Mesendoderm (in vitro differentiated cells): ENCODE measurements at regions not wholly inside any gene's neighbourhood (a gene's known extent, or its start where the extent isn't known, plus 50 kb on each side); places are given as distances from the start of the nearest gene placed in this dataset.

Experiments used
- DNase-seq: peaks from one replicate; pipeline ENCODE4 v3.0.0; 2013
- H2AK5ac ChIP-seq: 2 replicates; pipeline ENCODE4 v1.6.1; 2013; ENCODE audit warnings: low read length, inconsistent platforms
- H2BK120ac ChIP-seq: 2 replicates; pipeline ENCODE4 v1.6.1; 2013; ENCODE audit warnings: low read depth, mild to moderate bottlenecking, low read length, moderate library complexity, mixed read lengths
- H2BK15ac ChIP-seq: replicated peaks from 2 replicates; pipeline ENCODE4 v1.6.1; 2013; ENCODE audit warnings: low read depth, mild to moderate bottlenecking, moderate library complexity
- H2BK5ac ChIP-seq: 2 replicates; pipeline ENCODE4 v1.6.1; 2013; ENCODE audit warnings: low read length, inconsistent platforms
- H3K18ac ChIP-seq: 2 replicates; pipeline ENCODE4 v1.6.1; 2013; ENCODE audit warnings: mild to moderate bottlenecking, low read length, mixed read lengths
- H3K23ac ChIP-seq: one replicate; pipeline ENCODE4 v1.6.1; 2013; ENCODE audit warnings: low read length
- H3K27ac ChIP-seq: 2 replicates; pipeline ENCODE4 v1.5.1; 2013; ENCODE audit warnings: low read depth, mild to moderate bottlenecking, inconsistent platforms, low read length, moderate library complexity
- H3K27me3 ChIP-seq: 2 replicates; pipeline ENCODE4 v1.6.1; 2013; ENCODE audit warnings: low read length, control low read depth, mild to moderate bottlenecking, inconsistent platforms; ENCODE audit not compliant: insufficient read depth, poor library complexity
- H3K36me3 ChIP-seq: 2 replicates; pipeline ENCODE4 v1.6.1; 2013; ENCODE audit warnings: low read length, inconsistent platforms; ENCODE audit not compliant: control insufficient read depth, insufficient read depth
- H3K4ac ChIP-seq: one replicate; pipeline ENCODE4 v1.6.1; 2013; ENCODE audit warnings: low read depth, mild to moderate bottlenecking, low read length, moderate library complexity
- H3K4me1 ChIP-seq: 2 replicates; pipeline ENCODE4 v1.6.1; 2013; ENCODE audit warnings: low read depth, low read length, inconsistent platforms; ENCODE audit not compliant: control insufficient read depth
- H3K4me2 ChIP-seq: 2 replicates; pipeline ENCODE4 v1.6.1; 2013; ENCODE audit warnings: low read length
- H3K4me3 ChIP-seq: 2 replicates; pipeline ENCODE4 v1.5.1; 2013; ENCODE audit warnings: mild to moderate bottlenecking, low read length
- H3K56ac ChIP-seq: one replicate; pipeline ENCODE4 v1.6.1; 2013; ENCODE audit warnings: low read length
- H3K79me1 ChIP-seq: 2 replicates; pipeline ENCODE4 v1.6.1; 2013; ENCODE audit warnings: low read length, inconsistent platforms
- H3K79me2 ChIP-seq: 2 replicates; pipeline ENCODE4 v1.6.1; 2013; ENCODE audit warnings: mild to moderate bottlenecking, low read length; ENCODE audit not compliant: control insufficient read depth, insufficient read depth
- H3K9ac ChIP-seq: 2 replicates; pipeline ENCODE4 v1.6.1; 2013; ENCODE audit warnings: low read length, inconsistent platforms
- H4K5ac ChIP-seq: one replicate; pipeline ENCODE4 v1.6.1; 2013; ENCODE audit warnings: low read length
- H4K8ac ChIP-seq: one replicate; pipeline ENCODE4 v1.6.1; 2013; ENCODE audit warnings: low read depth, mild to moderate bottlenecking, control low read depth, low read length, moderate library complexity
- WGBS: extraction: QIAGEN DNeasy Blood & Tissue Kit; methylation state at CpG from one replicate; pipeline ENCODE4 v1.1.7; 2013; ENCODE audit warnings: low lambda C conversion rate, missing lambda C conversion rate; ENCODE audit not compliant: insufficient coverage; ENCODE audit errors: extremely low coverage; 5-methylcytosine and 5-hydroxymethylcytosine counted together

DNA sequence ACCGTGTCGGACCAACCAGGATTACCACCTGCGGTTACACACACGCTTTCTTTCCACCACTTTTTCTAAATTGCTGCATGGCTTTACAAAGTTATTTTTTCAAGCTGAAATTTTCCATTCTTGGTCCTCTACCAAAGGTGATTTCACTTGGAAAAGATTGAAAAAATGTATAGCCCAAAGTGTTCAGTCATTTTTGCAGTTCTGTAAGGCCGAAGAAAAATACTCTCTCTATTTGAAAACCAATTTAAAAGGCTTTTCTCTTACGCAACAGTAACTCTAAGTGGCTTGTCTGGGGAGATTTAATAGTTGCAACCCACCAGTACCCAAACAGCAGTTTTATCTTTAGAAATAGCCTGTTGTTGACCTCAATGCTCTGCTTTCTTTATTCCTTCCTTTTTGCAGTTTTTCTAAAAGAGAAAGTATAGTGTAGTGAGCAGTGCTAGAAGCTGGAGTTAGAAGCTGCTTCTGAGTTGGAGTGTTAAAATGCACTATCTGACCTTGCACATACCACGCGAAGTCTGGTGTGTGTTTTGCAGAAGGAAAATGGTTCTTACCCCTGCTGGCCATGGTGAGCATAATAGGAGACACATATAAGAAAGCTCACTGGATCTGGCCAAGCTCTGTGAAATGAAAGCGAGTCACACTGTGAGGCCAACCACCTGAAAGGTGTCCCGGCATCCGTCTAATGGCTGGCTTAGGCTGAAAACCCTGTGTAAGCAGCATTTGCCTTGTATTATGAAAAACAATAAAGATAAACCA lies 201.0 kb upstream of the ADRA1D start:
- no peak overlapping the region for H4K5ac ChIP-seq
- H3K79me1 ChIP-seq, result no peaks in the 10 kb centered on the region
- H3K4me1 ChIP-seq, result peaks cover 1% of the 10 kb centered on the region
- H3K79me2 ChIP-seq, result no peaks in the 10 kb centered on the region
- no CpG with 5 or more reads among the region's 11 CpGs for WGBS
- H3K56ac ChIP-seq, result no peak overlapping the region
- H2BK5ac ChIP-seq, result no peak overlapping the region
- no peak overlapping the region for H2BK120ac ChIP-seq
- no peak overlapping the region for H3K27ac ChIP-seq
- H4K8ac ChIP-seq, result no peak overlapping the region
- no peak overlapping the region for H3K23ac ChIP-seq
- peak; percentile 15 for DNase-seq
- H3K4ac ChIP-seq, result no peak overlapping the region
- no peak overlapping the region for H2AK5ac ChIP-seq
- no peaks in the 10 kb centered on the region for H3K27me3 ChIP-seq
- no peak overlapping the region for H3K9ac ChIP-seq
- no peak overlapping the region for H3K4me2 ChIP-seq
- H3K18ac ChIP-seq, result no peak overlapping the region
- no peaks in the 10 kb centered on the region for H3K36me3 ChIP-seq
- no peak overlapping the region for H3K4me3 ChIP-seq
- H2BK15ac ChIP-seq, result no peak overlapping the region

- DNase-seq, result no peak
- H3K18ac ChIP-seq, result no peak overlapping the region
- no CpG with 5 or more reads among the region's 4 CpGs for WGBS
- no peaks in the 10 kb centered on the region for H3K79me2 ChIP-seq
- H3K79me1 ChIP-seq, result no peaks in the 10 kb centered on the region
- no peak overlapping the region for H3K27ac ChIP-seq
- H4K8ac ChIP-seq, result no peak overlapping the region
- H2BK15ac ChIP-seq, result no peak overlapping the region
- H3K27me3 ChIP-seq, result no peaks in the 10 kb centered on the region
- no peak overlapping the region for H3K56ac ChIP-seq
- no peak overlapping the region for H3K4me3 ChIP-seq
- no peak overlapping the region for H4K5ac ChIP-seq
- no peaks in the 10 kb centered on the region for H3K36me3 ChIP-seq
- H2AK5ac ChIP-seq, result no peak overlapping the region
- H3K4ac ChIP-seq, result no peak overlapping the region
- no peak overlapping the region for H3K4me2 ChIP-seq
- H3K9ac ChIP-seq, result no peak overlapping the region
- H2BK120ac ChIP-seq, result no peak overlapping the region
- H2BK5ac ChIP-seq, result no peak overlapping the region
- H3K23ac ChIP-seq, result no peak overlapping the region
- H3K4me1 ChIP-seq, result no peaks in the 10 kb centered on the region
These were observed 196.7 kb upstream of the ADRA1D start for GRCh38 chr20:4445784-4446183.

GRCh38 chr20:4445331-4445730 lies 196.2 kb upstream of the ADRA1D start:
- Histone ChIP-seq H3K4me1 (no peaks in the 10 kb centered on the region), H3K27ac (no peak overlapping the region)
- DNase-seq, result no peak

GRCh38 chr20:4444404-4444803 lies 195.3 kb upstream of the ADRA1D start:
- Histone ChIP-seq H3K36me3 (no peaks in the 10 kb centered on the region), H2BK5ac (no peak overlapping the region), H3K4ac (no peak overlapping the region), H3K9ac (no peak overlapping the region), H2BK120ac (no peak overlapping the region), H3K4me3 (no peak overlapping the region), H3K27me3 (no peaks in the 10 kb centered on the region), H3K4me2 (no peak overlapping the region), H2AK5ac (no peak overlapping the region), H3K79me2 (no peaks in the 10 kb centered on the region), H3K18ac (no peak overlapping the region), H4K5ac (no peak overlapping the region), H4K8ac (no peak overlapping the region), H3K23ac (no peak overlapping the region), H3K4me1 (peaks cover 2% of the 10 kb centered on the region), H3K56ac (no peak overlapping the region), H3K27ac (no peak overlapping the region), H3K79me1 (no peaks in the 10 kb centered on the region), H2BK15ac (no peak overlapping the region)
- DNase-seq, result no peak
- WGBS, result no CpG with 5 or more reads among the region's 2 CpGs

More at GRCh38 chr20:4445331-4445730, 196.2 kb upstream of the ADRA1D start:
- Histone ChIP-seq H3K4me3 (no peak overlapping the region), H3K4me2 (no peak overlapping the region), H3K79me1 (no peaks in the 10 kb centered on the region), H3K27me3 (no peaks in the 10 kb centered on the region), H3K56ac (no peak overlapping the region), H2BK15ac (no peak overlapping the region), H3K23ac (no peak overlapping the region), H3K79me2 (no peaks in the 10 kb centered on the region), H4K8ac (no peak overlapping the region), H3K36me3 (no peaks in the 10 kb centered on the region), H3K9ac (no peak overlapping the region), H4K5ac (no peak overlapping the region), H3K4ac (no peak overlapping the region), H3K18ac (no peak overlapping the region), H2BK5ac (no peak overlapping the region), H2BK120ac (no peak overlapping the region), H2AK5ac (no peak overlapping the region)
- no CpG with 5 or more reads among the region's 2 CpGs for WGBS

DNA sequence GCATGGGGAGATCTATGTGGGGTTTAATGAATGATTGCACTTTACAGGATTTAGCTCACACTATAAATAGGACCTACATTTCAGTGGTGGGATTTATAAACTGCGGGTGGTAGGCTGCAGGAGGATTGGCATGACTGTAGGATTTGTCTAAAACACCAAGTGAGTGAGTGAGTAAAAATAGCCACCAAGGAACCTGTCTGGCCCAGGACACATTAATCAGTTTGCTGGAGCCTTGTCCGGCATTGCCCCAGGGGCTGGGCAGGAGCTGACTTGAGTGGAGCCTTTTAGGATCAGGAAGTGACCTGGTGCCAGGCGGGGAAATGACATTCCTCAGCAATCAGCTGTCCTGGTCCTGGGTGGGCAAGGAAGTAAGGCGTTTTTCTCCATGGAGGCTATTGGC lies 193.9 kb upstream of the ADRA1D start:
- WGBS, result no CpG with 5 or more reads among the region's 4 CpGs
- Histone ChIP-seq H3K4me3 (no peak overlapping the region), H3K36me3 (no peaks in the 10 kb centered on the region)

DNA sequence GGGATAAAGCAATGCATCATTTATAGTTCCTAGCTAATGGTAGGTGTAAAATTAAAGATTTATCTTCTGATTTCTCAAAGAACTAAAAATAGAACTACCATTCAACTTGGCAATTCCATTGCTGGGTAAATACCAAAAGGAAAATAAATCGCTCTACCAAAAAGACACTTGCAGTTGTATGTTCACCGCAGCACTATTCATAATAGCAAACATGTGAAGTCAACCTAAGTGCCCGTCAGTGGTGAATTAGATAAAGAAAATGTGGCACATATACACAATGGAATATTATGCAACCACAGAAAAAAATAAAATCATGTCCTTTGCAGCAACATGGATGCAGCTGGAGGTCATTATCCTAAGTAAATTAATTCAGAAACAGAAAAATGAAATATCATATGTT lies 192.8 kb upstream of the ADRA1D start:
- H3K4me2 ChIP-seq, result no peak overlapping the region
- no CpG with 5 or more reads among the region's 3 CpGs for WGBS
- H3K79me1 ChIP-seq, result no peaks in the 10 kb centered on the region
- H3K27ac ChIP-seq, result no peak overlapping the region
- no peaks in the 10 kb centered on the region for H3K27me3 ChIP-seq
- no peak for DNase-seq
- H2AK5ac ChIP-seq, result no peak overlapping the region
- H3K4ac ChIP-seq, result no peak overlapping the region
- no peak overlapping the region for H2BK120ac ChIP-seq
- no peaks in the 10 kb centered on the region for H3K79me2 ChIP-seq
- H3K9ac ChIP-seq, result no peak overlapping the region
- no peaks in the 10 kb centered on the region for H3K36me3 ChIP-seq
- no peak overlapping the region for H2BK5ac ChIP-seq
- H3K4me1 ChIP-seq, result peaks cover 3% of the 10 kb centered on the region
- H4K5ac ChIP-seq, result no peak overlapping the region
- no peak overlapping the region for H3K56ac ChIP-seq
- H4K8ac ChIP-seq, result no peak overlapping the region
- no peak overlapping the region for H3K23ac ChIP-seq
- no peak overlapping the region for H3K18ac ChIP-seq
- H3K4me3 ChIP-seq, result no peak overlapping the region
- H2BK15ac ChIP-seq, result no peak overlapping the region

More for the DNA sequence above, 193.9 kb upstream of the ADRA1D start:
- no peak overlapping the region for H3K27ac ChIP-seq
- no peak overlapping the region for H2BK5ac ChIP-seq
- no peak overlapping the region for H3K18ac ChIP-seq
- H3K79me1 ChIP-seq, result no peaks in the 10 kb centered on the region
- H3K4ac ChIP-seq, result no peak overlapping the region
- H3K79me2 ChIP-seq, result no peaks in the 10 kb centered on the region
- H4K8ac ChIP-seq, result no peak overlapping the region
- no peak overlapping the region for H3K4me2 ChIP-seq
- H2BK120ac ChIP-seq, result no peak overlapping the region
- no peak overlapping the region for H2AK5ac ChIP-seq
- H3K9ac ChIP-seq, result no peak overlapping the region
- H2BK15ac ChIP-seq, result no peak overlapping the region
- no peaks in the 10 kb centered on the region for H3K27me3 ChIP-seq
- no peak for DNase-seq
- no peak overlapping the region for H3K56ac ChIP-seq
- peaks cover 3% of the 10 kb centered on the region for H3K4me1 ChIP-seq
- H4K5ac ChIP-seq, result no peak overlapping the region
- H3K23ac ChIP-seq, result no peak overlapping the region
